ENCODE measurements at regions not wholly inside any gene's neighbourhood (a gene's known extent, or its start where the extent isn't known, plus 50 kb on each side); places are given as distances from the start of the nearest gene placed in this dataset.
"Not testable (repeated sequence)": the region's sequence is repeated elsewhere in the genome, so short reads cannot be mapped to it uniquely, and the experiment has no call there.

DNA sequence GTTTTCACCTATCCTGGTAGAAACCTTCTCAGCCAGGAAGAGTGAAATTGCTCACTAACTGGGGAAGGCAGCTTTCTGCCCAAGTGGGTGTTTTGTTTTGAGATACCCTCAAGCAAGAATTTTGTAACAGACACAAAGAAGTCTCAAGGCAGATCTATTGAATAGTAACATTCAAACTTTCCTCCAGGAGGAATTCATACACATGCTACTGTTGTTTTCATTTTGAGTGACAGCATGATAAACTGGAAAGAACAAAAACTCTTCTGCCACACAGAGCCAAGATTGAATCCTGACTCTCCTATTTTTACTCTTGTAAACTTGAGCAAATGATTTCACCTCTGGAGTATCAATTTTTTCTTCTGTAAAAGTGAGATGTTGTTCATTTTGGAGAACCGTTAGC lies 54.8 kb upstream of the MBNL1 start:
- Histone ChIP-seq H3K27ac (ENCODE audit: low read depth in 1 of 2, low read length in 2 of 2) (no peak overlapping the region), H3K27me3 (ENCODE audit: control insufficient read depth in 4 of 4, insufficient read depth in 4 of 4, low read length in 3 of 4) (no peaks in the 10 kb centered on the region), H3K9ac (ENCODE audit: low read depth in 1 of 2, low read length in 2 of 2) (no peak overlapping the region), H3K9me3 (ENCODE audit: control insufficient read depth in 4 of 4, low read length in 3 of 4) (no peaks in the 10 kb centered on the region), H3K4me3 (ENCODE audit: low read depth in 1 of 3, low read length in 3 of 3) (no peak overlapping the region), H3K4me1 (ENCODE audit: control insufficient read depth in 4 of 4, insufficient read depth in 4 of 4, low read length in 3 of 4) (no peaks in the 10 kb centered on the region), H3K36me3 (ENCODE audit: control insufficient read depth in 4 of 4, insufficient read depth in 3 of 4, low read depth in 1 of 4, low read length in 3 of 4) (no peaks in the 10 kb centered on the region)
- TF ChIP-seq HNF4G (IDR thresholded peaks at IDR 0.05), result no peak
- no peak for TF ChIP-seq NR2F2 (IDR thresholded peaks at IDR 0.05)
- no peak for TF ChIP-seq YY1 (IDR thresholded peaks at IDR 0.05)
- TF ChIP-seq, protein P1, sequence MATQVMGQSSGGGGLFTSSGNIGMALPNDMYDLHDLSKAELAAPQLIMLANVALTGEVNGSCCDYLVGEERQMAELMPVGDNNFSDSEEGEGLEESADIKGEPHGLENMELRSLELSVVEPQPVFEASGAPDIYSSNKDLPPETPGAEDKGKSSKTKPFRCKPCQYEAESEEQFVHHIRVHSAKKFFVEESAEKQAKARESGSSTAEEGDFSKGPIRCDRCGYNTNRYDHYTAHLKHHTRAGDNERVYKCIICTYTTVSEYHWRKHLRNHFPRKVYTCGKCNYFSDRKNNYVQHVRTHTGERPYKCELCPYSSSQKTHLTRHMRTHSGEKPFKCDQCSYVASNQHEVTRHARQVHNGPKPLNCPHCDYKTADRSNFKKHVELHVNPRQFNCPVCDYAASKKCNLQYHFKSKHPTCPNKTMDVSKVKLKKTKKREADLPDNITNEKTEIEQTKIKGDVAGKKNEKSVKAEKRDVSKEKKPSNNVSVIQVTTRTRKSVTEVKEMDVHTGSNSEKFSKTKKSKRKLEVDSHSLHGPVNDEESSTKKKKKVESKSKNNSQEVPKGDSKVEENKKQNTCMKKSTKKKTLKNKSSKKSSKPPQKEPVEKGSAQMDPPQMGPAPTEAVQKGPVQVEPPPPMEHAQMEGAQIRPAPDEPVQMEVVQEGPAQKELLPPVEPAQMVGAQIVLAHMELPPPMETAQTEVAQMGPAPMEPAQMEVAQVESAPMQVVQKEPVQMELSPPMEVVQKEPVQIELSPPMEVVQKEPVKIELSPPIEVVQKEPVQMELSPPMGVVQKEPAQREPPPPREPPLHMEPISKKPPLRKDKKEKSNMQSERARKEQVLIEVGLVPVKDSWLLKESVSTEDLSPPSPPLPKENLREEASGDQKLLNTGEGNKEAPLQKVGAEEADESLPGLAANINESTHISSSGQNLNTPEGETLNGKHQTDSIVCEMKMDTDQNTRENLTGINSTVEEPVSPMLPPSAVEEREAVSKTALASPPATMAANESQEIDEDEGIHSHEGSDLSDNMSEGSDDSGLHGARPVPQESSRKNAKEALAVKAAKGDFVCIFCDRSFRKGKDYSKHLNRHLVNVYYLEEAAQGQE (IDR thresholded peaks at IDR 0.05), result no peak
- DNase-seq (ENCODE audit: low spot score), result no peak
- WGBS, result 94% methylated on average over 1 of the region's 1 CpG

DNA sequence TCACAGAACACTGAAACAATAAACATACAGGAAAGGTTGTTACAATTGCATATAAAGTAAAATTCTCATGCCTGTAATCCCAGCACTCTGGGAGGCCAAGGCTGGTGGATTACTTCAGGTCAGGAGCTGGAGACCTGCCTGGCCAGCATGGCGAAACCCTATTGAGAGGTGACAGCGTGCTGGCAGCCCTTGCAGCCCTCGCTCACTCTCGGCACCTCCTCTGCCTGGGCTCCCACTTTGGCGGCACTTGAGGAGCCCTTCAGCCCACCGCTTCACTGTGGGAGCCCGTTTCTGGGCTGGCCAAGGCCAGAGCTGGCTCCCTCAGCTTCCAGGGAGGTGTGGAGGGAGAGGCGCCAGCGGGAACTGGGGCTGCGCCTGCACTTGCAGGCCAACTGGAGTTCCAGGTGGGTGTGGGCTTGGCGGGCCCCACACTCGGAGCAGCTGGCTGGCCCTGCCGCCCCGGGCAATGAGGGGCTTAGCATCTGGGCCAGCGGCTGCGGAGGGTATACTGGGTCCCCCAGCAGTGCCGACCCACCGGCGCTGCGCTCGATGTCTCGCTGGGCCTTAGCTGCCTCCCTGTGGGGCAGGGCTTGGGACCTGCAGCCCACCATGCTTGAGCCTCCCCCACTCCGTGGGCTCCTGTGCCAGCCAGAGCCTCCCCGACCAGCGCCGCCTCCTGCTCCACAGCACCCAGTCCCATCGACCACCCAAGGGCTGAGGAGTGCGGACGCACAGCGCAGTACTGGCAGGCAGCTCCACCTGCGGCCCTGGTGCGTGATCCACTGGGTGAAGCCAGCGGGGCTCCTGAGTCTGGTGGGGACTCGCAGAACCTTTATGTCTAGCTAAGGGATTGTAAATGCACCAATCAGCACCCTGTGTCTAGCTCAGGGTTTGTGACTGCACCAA lies 51.5 kb upstream of the MBNL1 start:
- H3K4me1 ChIP-seq (ENCODE audit: control insufficient read depth in 4 of 4, insufficient read depth in 4 of 4, low read length in 3 of 4); H3K36me3 ChIP-seq (ENCODE audit: control insufficient read depth in 4 of 4, insufficient read depth in 3 of 4, low read depth in 1 of 4, low read length in 3 of 4); H3K9ac ChIP-seq (ENCODE audit: low read depth in 1 of 2, low read length in 2 of 2); H3K27ac ChIP-seq (ENCODE audit: low read depth in 1 of 2, low read length in 2 of 2); H3K27me3 ChIP-seq (ENCODE audit: control insufficient read depth in 4 of 4, insufficient read depth in 4 of 4, low read length in 3 of 4); H3K9me3 ChIP-seq (ENCODE audit: control insufficient read depth in 4 of 4, low read length in 3 of 4); DNase-seq (ENCODE audit: low spot score); H3K4me3 ChIP-seq (ENCODE audit: low read depth in 1 of 3, low read length in 3 of 3): not testable (repeated sequence)
- WGBS, result 98% methylated on average over 34 of the region's 34 CpGs

DNA sequence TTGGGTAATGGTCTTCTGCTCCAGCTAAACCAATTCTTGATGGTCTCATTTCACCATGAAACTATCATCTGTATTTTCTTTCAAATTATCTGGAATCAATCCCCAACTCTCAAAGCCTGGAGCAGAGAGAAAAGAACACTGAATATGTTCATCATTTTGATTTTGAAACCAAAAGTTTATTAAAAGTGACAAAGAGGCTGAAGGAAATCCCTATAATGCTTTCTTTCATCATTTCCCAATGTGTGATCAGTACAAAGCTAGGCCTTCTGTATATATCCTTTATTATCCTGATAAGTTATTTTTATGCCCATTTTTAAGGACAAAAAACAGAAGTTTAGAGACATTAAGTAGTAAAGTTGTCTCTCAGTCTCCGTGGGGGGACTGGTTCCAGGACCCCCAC lies 50.1 kb upstream of the MBNL1 start:
- Histone ChIP-seq H3K4me1 (ENCODE audit: control insufficient read depth in 4 of 4, insufficient read depth in 4 of 4, low read length in 3 of 4) (no peaks in the 10 kb centered on the region), H3K4me3 (ENCODE audit: low read depth in 1 of 3, low read length in 3 of 3) (no peak overlapping the region), H3K27me3 (ENCODE audit: control insufficient read depth in 4 of 4, insufficient read depth in 4 of 4, low read length in 3 of 4) (no peaks in the 10 kb centered on the region), H3K9me3 (ENCODE audit: control insufficient read depth in 4 of 4, low read length in 3 of 4) (no peaks in the 10 kb centered on the region), H3K36me3 (ENCODE audit: control insufficient read depth in 4 of 4, insufficient read depth in 3 of 4, low read depth in 1 of 4, low read length in 3 of 4) (no peaks in the 10 kb centered on the region), H3K27ac (ENCODE audit: low read depth in 1 of 2, low read length in 2 of 2) (no peak overlapping the region), H3K9ac (ENCODE audit: low read depth in 1 of 2, low read length in 2 of 2) (no peak overlapping the region)
- TF ChIP-seq, protein P2, sequence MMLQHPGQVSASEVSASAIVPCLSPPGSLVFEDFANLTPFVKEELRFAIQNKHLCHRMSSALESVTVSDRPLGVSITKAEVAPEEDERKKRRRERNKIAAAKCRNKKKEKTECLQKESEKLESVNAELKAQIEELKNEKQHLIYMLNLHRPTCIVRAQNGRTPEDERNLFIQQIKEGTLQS (IDR thresholded peaks at IDR 0.05), result no peak
- TF ChIP-seq TAF1 (conservative IDR thresholded peaks at IDR 0.05) (no peak), NR2F2 (IDR thresholded peaks at IDR 0.05) (no peak), HNF4A (conservative IDR thresholded peaks at IDR 0.05) (no peak)
- no peak for DNase-seq (ENCODE audit: low spot score)
- WGBS, result 88% methylated on average over 1 of the region's 1 CpG
